ENCODE measurements at regions not wholly inside any gene's neighbourhood (a gene's known extent, or its start where the extent isn't known, plus 50 kb on each side); places are given as distances from the start of the nearest gene placed in this dataset.
"Not testable (repeated sequence)": the region's sequence is repeated elsewhere in the genome, so short reads cannot be mapped to it uniquely, and the experiment has no call there.

GRCh38 chr7:109616551-109617069, 1046.9 kb downstream of the DNAJB9 start:
- DNase-seq (ENCODE audit: low read depth in 2 of 2) = no peak

- DNase-seq (ENCODE audit: low read depth in 2 of 2) = no peak
These were observed 1052.6 kb downstream of the DNAJB9 start for GRCh38 chr7:109622320-109622719.

- DNase-seq (ENCODE audit: low read depth in 2 of 2) = not testable (repeated sequence)
These were observed 1063.2 kb downstream of the DNAJB9 start for GRCh38 chr7:109632890-109633289.

- no peak for DNase-seq (ENCODE audit: low read depth in 2 of 2)
These were observed 1065.7 kb downstream of the DNAJB9 start for GRCh38 chr7:109635374-109635773.

- no peak for DNase-seq (ENCODE audit: low read depth in 2 of 2)
These were observed 1067.8 kb downstream of the DNAJB9 start for GRCh38 chr7:109637428-109637990.

GRCh38 chr7:109638321-109638720, 1068.6 kb downstream of the DNAJB9 start:
- DNase-seq (ENCODE audit: low read depth in 2 of 2) = no peak

- DNase-seq (ENCODE audit: low read depth in 2 of 2) = no peak
These were observed 1069.9 kb downstream of the DNAJB9 start for GRCh38 chr7:109639561-109639960.

- no peak for DNase-seq (ENCODE audit: low read depth in 2 of 2)
These were observed 1071.8 kb downstream of the DNAJB9 start for GRCh38 chr7:109641445-109641844.

GRCh38 chr7:109646124-109646523, 1076.5 kb downstream of the DNAJB9 start:
- no peak for DNase-seq (ENCODE audit: low read depth in 2 of 2)

- DNase-seq (ENCODE audit: low read depth in 2 of 2) = not testable (repeated sequence)
These were observed 1076.9 kb downstream of the DNAJB9 start for GRCh38 chr7:109646594-109646993.

- DNase-seq (ENCODE audit: low read depth in 2 of 2) = not testable (repeated sequence)
These were observed 1077.6 kb downstream of the DNAJB9 start for GRCh38 chr7:109647263-109647662.

GRCh38 chr7:109659261-109659660, 1089.6 kb downstream of the DNAJB9 start:
- DNase-seq (ENCODE audit: low read depth in 2 of 2) = no peak

GRCh38 chr7:109660401-109660800, 1090.7 kb downstream of the DNAJB9 start:
- no peak for DNase-seq (ENCODE audit: low read depth in 2 of 2)

GRCh38 chr7:109663806-109664205, 1094.1 kb downstream of the DNAJB9 start:
- no peak for DNase-seq (ENCODE audit: low read depth in 2 of 2)

- not testable (repeated sequence) for DNase-seq (ENCODE audit: low read depth in 2 of 2)
These were observed 1117.6 kb downstream of the DNAJB9 start for GRCh38 chr7:109687269-109687668.

- not testable (repeated sequence) for DNase-seq (ENCODE audit: low read depth in 2 of 2)
These were observed 1122.9 kb downstream of the DNAJB9 start for GRCh38 chr7:109692613-109693012.

- DNase-seq (ENCODE audit: low read depth in 2 of 2) = no peak
These were observed 1124.7 kb downstream of the DNAJB9 start for GRCh38 chr7:109694149-109695071.

- DNase-seq (ENCODE audit: low read depth in 2 of 2) = no peak
These were observed 1125.7 kb downstream of the DNAJB9 start for GRCh38 chr7:109695419-109695818.

GRCh38 chr7:109696723-109697122, 1127.0 kb downstream of the DNAJB9 start:
- DNase-seq (ENCODE audit: low read depth in 2 of 2) = no peak

GRCh38 chr7:109699661-109700060, 1130.0 kb downstream of the DNAJB9 start:
- no peak for DNase-seq (ENCODE audit: low read depth in 2 of 2)

GRCh38 chr7:109713366-109713765, 1143.7 kb downstream of the DNAJB9 start:
- no peak for DNase-seq (ENCODE audit: low read depth in 2 of 2)

GRCh38 chr7:109719359-109719758, 1149.7 kb downstream of the DNAJB9 start:
- DNase-seq (ENCODE audit: low read depth in 2 of 2) = not testable (repeated sequence)

GRCh38 chr7:109734601-109735000, 1164.9 kb downstream of the DNAJB9 start:
- no peak for DNase-seq (ENCODE audit: low read depth in 2 of 2)

Data from stimulated activated CD8-positive, alpha-beta memory T cell treated with anti-CD3 and anti-CD28 coated beads, Interleukin-15, amount 100 ng/mL, for 48 hours (primary cell).